GM12878 (cell line): ENCODE measurements at regions not wholly inside any gene's neighbourhood (a gene's known extent, or its start where the extent isn't known, plus 50 kb on each side); places are given as distances from the start of the nearest gene placed in this dataset.

Source experiments
- ATAC-seq: fragments of 200-7000 bp; cut with Tn5 transposase; 3 replicates; pipeline ENCODE4 v1.9.1; 2020; ENCODE audit warnings: mild to moderate bottlenecking, moderate library complexity
- BruUV-seq: library from RNA; stranded (reverse); fragments of 400-500 nt; replicated peaks from 2 replicates; lab custom pipeline; 2021; lab: Mats Ljungman, UMichigan
- CTCF ChIA-PET: fragments of 300-600 bp; sonication (Branson Sonifier 250); formaldehyde crosslinking; extraction: SDS; loops from one replicate; lab custom pipeline; 2021; ENCODE audit warnings: inconsistent platforms; lab: Yijun Ruan, JAX
- POLR2A ChIA-PET: fragments of 350-600 bp; formaldehyde crosslinking; extraction: SDS; loops from one replicate; lab custom pipeline; 2021; ENCODE audit warnings: inconsistent platforms; lab: Charles Lee
- RAD21 ChIA-PET: fragments of 300-600 bp; sonication (Branson Sonifier 250); formaldehyde crosslinking; loops from one replicate; lab custom pipeline; 2023; ENCODE audit warnings: antibody characterized with exemption; ENCODE audit not compliant: unreplicated experiment; lab: Charles Lee
- SMC1A ChIA-PET: fragments of 300-600 bp; sonication (Branson Sonifier 250); formaldehyde crosslinking; loops from one replicate; lab custom pipeline; 2023; ENCODE audit not compliant: unreplicated experiment, uncharacterized antibody; lab: Charles Lee
- DNase-seq: peaks from one replicate; pipeline ENCODE4 v3.0.0-alpha.2; 2011; ENCODE audit warnings: low read depth, low spot score
- FAIRE-seq: peaks from 3 replicates; lab custom pipeline; 2011; peaks lifted over from hg19 to GRCh38; lab: Jason Lieb, UNC
- H2AFZ ChIP-seq: 2 replicates; pipeline ENCODE4 v1.6.0; 2011; ENCODE audit warnings: low read depth, low read length, control low read depth; ENCODE audit not compliant: control insufficient read depth
- H3K27ac ChIP-seq: 2 replicates; pipeline ENCODE4 v1.5.1; 2011; ENCODE audit warnings: control low read depth; ENCODE audit not compliant: control insufficient read depth, insufficient read depth
- H3K27me3 ChIP-seq, 2 experiments: replicated peaks in 1 of 2; 2 replicates each; pipeline versions ENCODE4 v1.6.0 to v1.6.1; 2011; ENCODE audit warnings: low read length in 1 of 2; ENCODE audit not compliant: control insufficient read depth in 2 of 2, insufficient read depth in 2 of 2
- H3K36me3 ChIP-seq, 2 experiments: 2 replicates each; pipeline ENCODE4 v1.5.1; 2011; ENCODE audit warnings: low read length in 1 of 2; ENCODE audit not compliant: control insufficient read depth in 2 of 2, insufficient read depth in 2 of 2
- H3K4me1 ChIP-seq: 2 replicates; pipeline ENCODE4 v1.6.1; 2011; ENCODE audit warnings: mild to moderate bottlenecking, low read length, moderate library complexity, mixed read lengths; ENCODE audit not compliant: control insufficient read depth, insufficient read depth
- H3K4me2 ChIP-seq: 2 replicates; pipeline ENCODE4 v1.6.0; 2011; ENCODE audit warnings: control low read depth; ENCODE audit not compliant: control insufficient read depth, insufficient read depth
- H3K4me3 ChIP-seq: fragments of 200-600 bp; sonication (generic); 2 replicates; pipeline ENCODE4 v1.5.1; 2016
- H3K79me2 ChIP-seq: 2 replicates; pipeline ENCODE4 v1.6.0; 2011; ENCODE audit warnings: low read length; ENCODE audit not compliant: control insufficient read depth, insufficient read depth
- H3K9ac ChIP-seq: 2 replicates; pipeline ENCODE4 v1.8.0; 2011; ENCODE audit warnings: low read length, control low read depth, mixed read lengths; ENCODE audit not compliant: control insufficient read depth, insufficient read depth
- H3K9me3 ChIP-seq: replicated peaks from 3 replicates; pipeline ENCODE4 v1.5.1; 2011; ENCODE audit warnings: mild to moderate bottlenecking, low read length; ENCODE audit not compliant: control insufficient read depth, insufficient read depth
- H4K20me1 ChIP-seq: 2 replicates; pipeline ENCODE4 v1.6.0; 2011; ENCODE audit not compliant: control insufficient read depth, insufficient read depth
- BACH1 ChIP-seq: fragments of 450-650 bp; IDR thresholded peaks from 2 replicates; pipeline ENCODE4 v1.6.1; 2017; ENCODE audit warnings: mild to moderate bottlenecking, borderline replicate concordance
- BHLHE40 ChIP-seq, 2 experiments: fragments of 450-650 bp in 1 of 2; IDR thresholded peaks; 2 replicates each; pipeline ENCODE4 v1.6.1; 2011 to 2017; ENCODE audit warnings: low read depth in 2 of 2, borderline replicate concordance in 1 of 2, improper control_type of control experiment in 1 of 2, low read length in 1 of 2, mild to moderate bottlenecking in 1 of 2
- CHD1 ChIP-seq: IDR thresholded peaks from 2 replicates; pipeline ENCODE4 v1.6.1; 2012; ENCODE audit warnings: low read depth, low read length, improper control_type of control experiment
- JUND ChIP-seq: IDR thresholded peaks from 2 replicates; pipeline ENCODE4 v1.6.1; 2012; ENCODE audit warnings: low read depth, mild to moderate bottlenecking, low read length, improper control_type of control experiment, moderate library complexity
- KAT2A ChIP-seq: conservative IDR thresholded peaks from 2 replicates; pipeline ENCODE4 v1.6.1; 2011; ENCODE audit warnings: low read depth, low read length; ENCODE audit not compliant: control insufficient read depth
- PAX5 ChIP-seq: IDR thresholded peaks from 2 replicates; pipeline ENCODE4 v1.6.1; 2011; ENCODE audit warnings: low read depth, low read length, borderline replicate concordance
- POU2F2 ChIP-seq: IDR thresholded peaks from 3 replicates; pipeline ENCODE4 v1.6.1; 2011; ENCODE audit warnings: low read depth, mild to moderate bottlenecking, low read length, borderline replicate concordance
- RB1 ChIP-seq: fragments of 450-650 bp; formaldehyde crosslinking; IDR thresholded peaks from 2 replicates; pipeline ENCODE4 v1.6.1; 2017; ENCODE audit warnings: mild to moderate bottlenecking, borderline replicate concordance
- SIN3A ChIP-seq: IDR thresholded peaks from 2 replicates; pipeline ENCODE4 v1.6.1; 2012; ENCODE audit warnings: low read depth, low read length, improper control_type of control experiment
- TARDBP ChIP-seq: IDR thresholded peaks from 2 replicates; pipeline ENCODE4 v1.6.1; 2016; ENCODE audit warnings: borderline replicate concordance
- WRNIP1 ChIP-seq: IDR thresholded peaks from 2 replicates; pipeline ENCODE4 v1.6.1; 2011; ENCODE audit warnings: low read depth, low read length, improper control_type of control experiment, borderline replicate concordance
- ZBED1 ChIP-seq: IDR thresholded peaks from 2 replicates; pipeline ENCODE4 v1.6.1; 2016; ENCODE audit warnings: borderline replicate concordance
- WGBS: methylation state at CpG from one replicate; pipeline ENCODE4 v1.1.6; 2016; ENCODE audit warnings: low lambda C conversion rate; ENCODE audit not compliant: insufficient replicate concordance, insufficient coverage; ENCODE audit errors: missing lambda C conversion rate; 5-methylcytosine and 5-hydroxymethylcytosine counted together
- in situ Hi-C: fragments of 300-500 bp; cut with MboI; formaldehyde crosslinking; loops from 9 replicates; pipeline ENCODE4 v1.14.3; 2018; ENCODE audit warnings: mixed read lengths
- intact Hi-C: fragments of 100-400 bp; cut with micrococcal nuclease; formaldehyde crosslinking; loops from one replicate; pipeline ENCODE4 v1.14.2; 2022; ENCODE audit not compliant: unreplicated experiment
- TF ChIP-seq, protein P1 (sequence below): IDR thresholded peaks from 2 replicates; pipeline ENCODE4 v1.6.1; 2012; ENCODE audit warnings: low read depth, low read length, improper control_type of control experiment
- TF ChIP-seq, protein P2 (sequence below): fragments of 150-350 bp; IDR thresholded peaks from 2 replicates; pipeline ENCODE4 v1.6.1; 2016; ENCODE audit warnings: low read depth, low read length

- ChIA-PET POLR2A (no interaction called here), RAD21 (no interaction called here), SMC1A (no interaction called here), CTCF (no interaction called here)
- no peak for ATAC-seq
- Histone ChIP-seq H3K9me3 (no peaks in the 10 kb centered on the region), H3K4me1 (no peaks in the 10 kb centered on the region), H3K4me2 (no peak overlapping the region), H2AFZ (no peak overlapping the region), H3K79me2 (no peaks in the 10 kb centered on the region), H3K4me3 (no peak overlapping the region), H3K27ac (no peak overlapping the region), H3K27me3 (no peaks in the 10 kb centered on the region), H4K20me1 (no peaks in the 10 kb centered on the region), H3K36me3 (no peaks in the 10 kb centered on the region), H3K9ac (no peak overlapping the region)
- 74% methylated on average over 9 of the region's 9 CpGs for WGBS
- intact Hi-C loops: no loop called here
- in situ Hi-C loops: no loop called here
- BruUV-seq: no TSS peak
- no peak for DNase-seq
- no peak for TF ChIP-seq SIN3A
- TF ChIP-seq, protein P1, sequence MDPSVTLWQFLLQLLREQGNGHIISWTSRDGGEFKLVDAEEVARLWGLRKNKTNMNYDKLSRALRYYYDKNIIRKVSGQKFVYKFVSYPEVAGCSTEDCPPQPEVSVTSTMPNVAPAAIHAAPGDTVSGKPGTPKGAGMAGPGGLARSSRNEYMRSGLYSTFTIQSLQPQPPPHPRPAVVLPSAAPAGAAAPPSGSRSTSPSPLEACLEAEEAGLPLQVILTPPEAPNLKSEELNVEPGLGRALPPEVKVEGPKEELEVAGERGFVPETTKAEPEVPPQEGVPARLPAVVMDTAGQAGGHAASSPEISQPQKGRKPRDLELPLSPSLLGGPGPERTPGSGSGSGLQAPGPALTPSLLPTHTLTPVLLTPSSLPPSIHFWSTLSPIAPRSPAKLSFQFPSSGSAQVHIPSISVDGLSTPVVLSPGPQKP: no peak
- no peak for TF ChIP-seq JUND
- TF ChIP-seq BACH1: no peak
- TF ChIP-seq ZBED1: no peak
- TF ChIP-seq POU2F2: no peak
- TF ChIP-seq, protein P2, sequence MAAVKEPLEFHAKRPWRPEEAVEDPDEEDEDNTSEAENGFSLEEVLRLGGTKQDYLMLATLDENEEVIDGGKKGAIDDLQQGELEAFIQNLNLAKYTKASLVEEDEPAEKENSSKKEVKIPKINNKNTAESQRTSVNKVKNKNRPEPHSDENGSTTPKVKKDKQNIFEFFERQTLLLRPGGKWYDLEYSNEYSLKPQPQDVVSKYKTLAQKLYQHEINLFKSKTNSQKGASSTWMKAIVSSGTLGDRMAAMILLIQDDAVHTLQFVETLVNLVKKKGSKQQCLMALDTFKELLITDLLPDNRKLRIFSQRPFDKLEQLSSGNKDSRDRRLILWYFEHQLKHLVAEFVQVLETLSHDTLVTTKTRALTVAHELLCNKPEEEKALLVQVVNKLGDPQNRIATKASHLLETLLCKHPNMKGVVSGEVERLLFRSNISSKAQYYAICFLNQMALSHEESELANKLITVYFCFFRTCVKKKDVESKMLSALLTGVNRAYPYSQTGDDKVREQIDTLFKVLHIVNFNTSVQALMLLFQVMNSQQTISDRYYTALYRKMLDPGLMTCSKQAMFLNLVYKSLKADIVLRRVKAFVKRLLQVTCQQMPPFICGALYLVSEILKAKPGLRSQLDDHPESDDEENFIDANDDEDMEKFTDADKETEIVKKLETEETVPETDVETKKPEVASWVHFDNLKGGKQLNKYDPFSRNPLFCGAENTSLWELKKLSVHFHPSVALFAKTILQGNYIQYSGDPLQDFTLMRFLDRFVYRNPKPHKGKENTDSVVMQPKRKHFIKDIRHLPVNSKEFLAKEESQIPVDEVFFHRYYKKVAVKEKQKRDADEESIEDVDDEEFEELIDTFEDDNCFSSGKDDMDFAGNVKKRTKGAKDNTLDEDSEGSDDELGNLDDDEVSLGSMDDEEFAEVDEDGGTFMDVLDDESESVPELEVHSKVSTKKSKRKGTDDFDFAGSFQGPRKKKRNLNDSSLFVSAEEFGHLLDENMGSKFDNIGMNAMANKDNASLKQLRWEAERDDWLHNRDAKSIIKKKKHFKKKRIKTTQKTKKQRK: no peak
- no peak for TF ChIP-seq RB1
- TF ChIP-seq CHD1: no peak
- TF ChIP-seq KAT2A: no peak
- TF ChIP-seq BHLHE40 (IDR thresholded peaks at IDR 0.05; ENCODE audit: borderline replicate concordance in 1 of 2, low read depth in 2 of 2, low read length in 1 of 2): no peak
- no peak for TF ChIP-seq TARDBP
- TF ChIP-seq WRNIP1: no peak
- TF ChIP-seq PAX5: no peak
- no peak for FAIRE-seq
These were observed 115.6 kb downstream of the SLC38A4 start for GRCh38 chr12:46710125-46710743.
